ENCODE measurements at regions not wholly inside any gene's neighbourhood (a gene's known extent, or its start where the extent isn't known, plus 50 kb on each side); places are given as distances from the start of the nearest gene placed in this dataset.

- no peak for TF ChIP-seq CTCF (IDR thresholded peaks at IDR 0.05 in 8 of 11, conservative IDR thresholded peaks at IDR 0.05 in 3 of 11)
- no peak for TF ChIP-seq POLR2A (IDR thresholded peaks at IDR 0.05)
These were observed 58.6 kb upstream of the BAIAP2L1 start for GRCh38 chr7:98459529-98459928.

All from spleen (tissue), 7 donors.